ENCODE measurements at regions not wholly inside any gene's neighbourhood (a gene's known extent, or its start where the extent isn't known, plus 50 kb on each side); places are given as distances from the start of the nearest gene placed in this dataset.

- TF ChIP-seq CTCF (conservative IDR thresholded peaks at IDR 0.05; ENCODE audit: low read length): no peak
- TF ChIP-seq EZH2phosphoT487 (IDR thresholded peaks at IDR 0.05; ENCODE audit: borderline replicate concordance): no peak
These were observed 300.3 kb downstream of the TAFA4 start for GRCh38 chr3:68631850-68632545.
